Type B pancreatic cell (in vitro differentiated cells): ENCODE measurements at regions not wholly inside any gene's neighbourhood (a gene's known extent, or its start where the extent isn't known, plus 50 kb on each side); places are given as distances from the start of the nearest gene placed in this dataset.

ENCODE experiments used
- DNase-seq: peaks from one replicate; pipeline ENCODE4 v3.0.0; 2021; ENCODE audit warnings: mixed read lengths; ENCODE audit not compliant: unreplicated experiment; ENCODE audit errors: extremely low spot score
- H3K27ac Mint-ChIP-seq: 2 replicates; pipeline ENCODE4 v1.8.0; 2021; ENCODE audit warnings: mild to moderate bottlenecking, mixed read lengths
- H3K27me3 Mint-ChIP-seq: 2 replicates; pipeline ENCODE4 v1.8.0; 2021; ENCODE audit warnings: mixed read lengths
- H3K36me3 Mint-ChIP-seq: 2 replicates; pipeline ENCODE4 v1.8.0; 2021; ENCODE audit warnings: mixed read lengths
- H3K4me1 Mint-ChIP-seq: one replicate; pipeline ENCODE4 v1.8.0; 2021; ENCODE audit warnings: mixed read lengths; ENCODE audit not compliant: unreplicated experiment
- H3K4me3 Mint-ChIP-seq: 2 replicates; pipeline ENCODE4 v1.8.0; 2021; ENCODE audit warnings: mild to moderate bottlenecking, mixed read lengths
- H3K9me3 Mint-ChIP-seq: 2 replicates; pipeline ENCODE4 v1.8.0; 2021; ENCODE audit warnings: mixed read lengths
- TF ChIP-seq, protein P1 (sequence below): fragments of 200-600 bp; sonication (generic); conservative IDR thresholded peaks from 2 replicates; pipeline ENCODE4 v1.5.0; 2021; ENCODE audit warnings: antibody characterized with exemption, mild to moderate bottlenecking

DNA sequence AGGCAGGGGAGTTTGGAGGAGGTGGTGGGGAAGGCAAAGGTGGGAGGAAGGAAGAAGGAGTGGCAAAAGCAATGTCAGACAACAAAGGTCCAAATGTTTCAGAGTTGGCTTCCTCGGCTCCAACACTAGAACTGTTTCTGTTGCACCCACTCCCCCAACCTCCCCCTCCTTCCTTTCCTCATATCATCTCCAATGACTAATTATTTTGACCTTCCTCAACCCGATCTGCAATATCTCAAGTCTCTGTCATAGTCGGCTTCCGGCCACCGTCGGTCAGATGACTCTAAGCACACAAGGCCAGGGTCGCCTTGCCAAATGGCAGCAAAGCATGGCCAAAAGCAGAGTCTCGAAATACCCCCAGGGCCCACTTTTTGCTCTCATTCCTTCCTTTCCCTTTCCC lies 637.0 kb upstream of the TBX3 start:
- peaks cover 37% of the 10 kb centered on the region for H3K4me1 Mint-ChIP-seq

DNA sequence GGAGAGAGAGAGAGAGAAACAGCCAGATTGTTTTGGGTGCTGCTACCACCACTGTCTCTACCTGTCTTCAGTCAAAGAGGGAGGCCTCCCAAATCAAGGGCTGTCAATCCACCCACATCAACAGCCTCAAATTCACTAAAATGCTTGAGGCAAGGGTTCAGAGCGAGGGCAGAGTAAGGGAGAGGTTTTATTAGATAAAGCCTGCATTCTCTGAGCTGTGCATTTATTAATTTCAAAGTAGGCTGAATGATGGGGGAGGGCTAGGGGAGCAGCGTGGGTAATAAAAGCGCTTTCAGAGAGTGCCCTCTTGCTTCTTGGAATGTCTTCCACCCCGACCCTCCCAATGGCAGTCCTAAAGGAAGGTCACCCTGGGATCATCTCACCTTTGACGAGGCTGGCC lies 636.5 kb upstream of the TBX3 start:
- Mint-ChIP-seq H3K9me3 (peaks cover 8% of the 10 kb centered on the region), H3K4me3 (peak overlapping the region; percentile 70), H3K4me1 (peaks cover 37% of the 10 kb centered on the region), H3K36me3 (no peaks in the 10 kb centered on the region), H3K27me3 (no peaks in the 10 kb centered on the region), H3K27ac (peak overlapping the region; percentile 86)
- TF ChIP-seq, protein P1, sequence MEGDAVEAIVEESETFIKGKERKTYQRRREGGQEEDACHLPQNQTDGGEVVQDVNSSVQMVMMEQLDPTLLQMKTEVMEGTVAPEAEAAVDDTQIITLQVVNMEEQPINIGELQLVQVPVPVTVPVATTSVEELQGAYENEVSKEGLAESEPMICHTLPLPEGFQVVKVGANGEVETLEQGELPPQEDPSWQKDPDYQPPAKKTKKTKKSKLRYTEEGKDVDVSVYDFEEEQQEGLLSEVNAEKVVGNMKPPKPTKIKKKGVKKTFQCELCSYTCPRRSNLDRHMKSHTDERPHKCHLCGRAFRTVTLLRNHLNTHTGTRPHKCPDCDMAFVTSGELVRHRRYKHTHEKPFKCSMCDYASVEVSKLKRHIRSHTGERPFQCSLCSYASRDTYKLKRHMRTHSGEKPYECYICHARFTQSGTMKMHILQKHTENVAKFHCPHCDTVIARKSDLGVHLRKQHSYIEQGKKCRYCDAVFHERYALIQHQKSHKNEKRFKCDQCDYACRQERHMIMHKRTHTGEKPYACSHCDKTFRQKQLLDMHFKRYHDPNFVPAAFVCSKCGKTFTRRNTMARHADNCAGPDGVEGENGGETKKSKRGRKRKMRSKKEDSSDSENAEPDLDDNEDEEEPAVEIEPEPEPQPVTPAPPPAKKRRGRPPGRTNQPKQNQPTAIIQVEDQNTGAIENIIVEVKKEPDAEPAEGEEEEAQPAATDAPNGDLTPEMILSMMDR = no peak
- DNase-seq = no peak

More for the DNA sequence above, 637.0 kb upstream of the TBX3 start:
- Mint-ChIP-seq H3K27ac (peak overlapping the region; percentile 86), H3K9me3 (peaks cover 8% of the 10 kb centered on the region), H3K4me3 (peak overlapping the region; percentile 70), H3K27me3 (no peaks in the 10 kb centered on the region), H3K36me3 (no peaks in the 10 kb centered on the region)
- no peak for DNase-seq
- TF ChIP-seq, protein P1 = no peak

DNA sequence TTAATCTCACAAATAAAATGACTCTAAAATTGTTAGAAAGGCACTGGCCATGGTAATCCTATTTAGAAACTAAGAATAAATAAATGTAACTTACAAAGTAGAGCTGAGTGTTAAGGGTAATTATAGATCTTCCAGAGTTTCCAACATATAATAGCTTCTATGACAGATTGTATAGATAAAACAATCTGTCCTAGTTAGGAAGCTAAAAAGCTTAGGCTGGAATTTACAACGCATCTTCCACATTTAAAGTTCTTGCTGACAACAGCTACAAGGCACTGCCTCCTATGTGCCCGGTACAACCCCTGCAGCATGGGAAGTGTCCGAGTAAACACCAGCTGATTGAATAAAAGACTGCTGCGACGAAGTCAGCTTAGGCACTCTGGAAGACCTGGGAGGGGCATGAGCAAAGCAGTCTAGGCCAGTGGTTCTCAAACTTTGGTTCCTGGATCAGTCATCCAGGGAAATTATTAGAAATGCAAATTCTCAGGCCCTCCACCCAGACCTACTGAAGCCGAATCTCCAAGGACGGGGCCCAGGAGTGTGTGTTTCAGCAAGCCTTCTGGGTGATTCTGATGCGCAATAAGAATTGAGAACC lies 635.6 kb upstream of the TBX3 start:
- H3K36me3 Mint-ChIP-seq = no peaks in the 10 kb centered on the region
- DNase-seq = no peak
- H3K27ac Mint-ChIP-seq = peak overlapping the region; percentile 86
- peaks cover 28% of the 10 kb centered on the region for H3K4me1 Mint-ChIP-seq
- H3K9me3 Mint-ChIP-seq = peaks cover 8% of the 10 kb centered on the region
- H3K27me3 Mint-ChIP-seq = no peaks in the 10 kb centered on the region
- TF ChIP-seq, protein P1 = no peak
- no peak overlapping the region for H3K4me3 Mint-ChIP-seq

DNA sequence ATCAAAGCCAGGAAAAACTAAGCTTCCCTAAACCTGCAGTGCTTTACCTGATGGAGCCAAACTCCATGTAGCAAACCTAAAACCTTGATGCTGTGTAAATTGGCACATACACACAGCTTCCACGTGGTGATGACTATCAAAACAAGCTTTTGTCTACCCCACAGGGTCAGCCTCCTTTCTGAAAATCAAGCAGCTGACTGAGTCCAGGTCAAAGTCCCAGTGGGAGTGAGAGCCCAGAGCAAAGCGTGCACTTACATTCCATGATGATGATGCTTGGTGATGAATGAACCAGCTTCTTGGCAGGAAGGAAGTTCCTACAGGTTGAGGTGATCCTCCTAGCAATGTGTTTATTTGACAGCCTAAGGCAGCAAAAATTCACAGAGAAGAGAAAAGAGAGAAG lies 630.0 kb upstream of the TBX3 start:
- H3K27ac Mint-ChIP-seq = peak overlapping the region; percentile 34
- DNase-seq = no peak
- H3K27me3 Mint-ChIP-seq = no peaks in the 10 kb centered on the region

DNA sequence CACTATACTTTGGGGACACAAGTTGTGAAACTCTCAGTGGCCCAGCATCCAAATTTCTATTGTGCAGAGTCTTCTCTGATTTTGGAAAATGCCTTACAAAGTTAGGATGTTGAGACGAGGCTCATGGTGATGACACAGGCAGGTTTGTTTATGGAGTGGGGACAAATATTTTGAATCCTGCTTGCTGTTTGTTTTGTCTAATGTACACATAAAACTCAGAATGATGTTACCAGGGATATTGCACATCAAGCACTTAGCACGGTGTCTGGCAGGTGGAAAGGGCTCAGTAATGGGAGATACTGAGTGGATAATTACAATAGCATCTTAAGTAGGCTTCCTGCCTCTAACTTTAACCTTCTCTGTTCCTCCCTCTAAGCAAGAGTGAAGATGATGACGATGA lies 628.9 kb upstream of the TBX3 start:
- no peaks in the 10 kb centered on the region for H3K36me3 Mint-ChIP-seq
- H3K27me3 Mint-ChIP-seq = no peaks in the 10 kb centered on the region
- TF ChIP-seq, protein P1 = no peak
- H3K4me3 Mint-ChIP-seq = no peak overlapping the region
- peaks cover 6% of the 10 kb centered on the region for H3K9me3 Mint-ChIP-seq
- no peak for DNase-seq
- H3K27ac Mint-ChIP-seq = no peak overlapping the region
- H3K4me1 Mint-ChIP-seq = peaks cover 22% of the 10 kb centered on the region

More for the DNA sequence above, 630.0 kb upstream of the TBX3 start:
- H3K4me3 Mint-ChIP-seq = no peak overlapping the region
- TF ChIP-seq, protein P1 = no peak
- peaks cover 18% of the 10 kb centered on the region for H3K4me1 Mint-ChIP-seq
- peaks cover 6% of the 10 kb centered on the region for H3K9me3 Mint-ChIP-seq
- H3K36me3 Mint-ChIP-seq = no peaks in the 10 kb centered on the region
